Breast epithelium (tissue), 3 donors: ENCODE measurements at regions not wholly inside any gene's neighbourhood (a gene's known extent, or its start where the extent isn't known, plus 50 kb on each side); places are given as distances from the start of the nearest gene placed in this dataset.

ENCODE experiments used
- POLR2A ChIP-seq: fragments of 450-650 bp; IDR thresholded peaks from one replicate; pipeline ENCODE4 v1.6.1; 2016; ENCODE audit warnings: antibody characterized with exemption, mild to moderate bottlenecking, moderate library complexity
- TF ChIP-seq, protein P1 (sequence below), 3 donors: fragments of 450-650 bp; IDR thresholded peaks; one replicate each; pipeline ENCODE4 v1.5.1; 2016 to 2017; ENCODE audit warnings: antibody characterized with exemption in 3 of 3, mild to moderate bottlenecking in 3 of 3, moderate library complexity in 3 of 3

GRCh38 chr4:166585491-166585890 lies 648.8 kb downstream of the SPOCK3 start:
- TF ChIP-seq, protein P1, sequence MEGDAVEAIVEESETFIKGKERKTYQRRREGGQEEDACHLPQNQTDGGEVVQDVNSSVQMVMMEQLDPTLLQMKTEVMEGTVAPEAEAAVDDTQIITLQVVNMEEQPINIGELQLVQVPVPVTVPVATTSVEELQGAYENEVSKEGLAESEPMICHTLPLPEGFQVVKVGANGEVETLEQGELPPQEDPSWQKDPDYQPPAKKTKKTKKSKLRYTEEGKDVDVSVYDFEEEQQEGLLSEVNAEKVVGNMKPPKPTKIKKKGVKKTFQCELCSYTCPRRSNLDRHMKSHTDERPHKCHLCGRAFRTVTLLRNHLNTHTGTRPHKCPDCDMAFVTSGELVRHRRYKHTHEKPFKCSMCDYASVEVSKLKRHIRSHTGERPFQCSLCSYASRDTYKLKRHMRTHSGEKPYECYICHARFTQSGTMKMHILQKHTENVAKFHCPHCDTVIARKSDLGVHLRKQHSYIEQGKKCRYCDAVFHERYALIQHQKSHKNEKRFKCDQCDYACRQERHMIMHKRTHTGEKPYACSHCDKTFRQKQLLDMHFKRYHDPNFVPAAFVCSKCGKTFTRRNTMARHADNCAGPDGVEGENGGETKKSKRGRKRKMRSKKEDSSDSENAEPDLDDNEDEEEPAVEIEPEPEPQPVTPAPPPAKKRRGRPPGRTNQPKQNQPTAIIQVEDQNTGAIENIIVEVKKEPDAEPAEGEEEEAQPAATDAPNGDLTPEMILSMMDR (IDR thresholded peaks at IDR 0.05) = no peak
- TF ChIP-seq POLR2A = no peak
